GM12874 (cell line): ENCODE measurements at regions not wholly inside any gene's neighbourhood (a gene's known extent, or its start where the extent isn't known, plus 50 kb on each side); places are given as distances from the start of the nearest gene placed in this dataset.

Experiments
- TF ChIP-seq, protein P1 (sequence below): IDR thresholded peaks from 2 replicates; pipeline ENCODE4 v1.5.1; 2011; ENCODE audit warnings: low read depth, mild to moderate bottlenecking, control low read depth, low read length, moderate library complexity; ENCODE audit not compliant: insufficient read depth

DNA sequence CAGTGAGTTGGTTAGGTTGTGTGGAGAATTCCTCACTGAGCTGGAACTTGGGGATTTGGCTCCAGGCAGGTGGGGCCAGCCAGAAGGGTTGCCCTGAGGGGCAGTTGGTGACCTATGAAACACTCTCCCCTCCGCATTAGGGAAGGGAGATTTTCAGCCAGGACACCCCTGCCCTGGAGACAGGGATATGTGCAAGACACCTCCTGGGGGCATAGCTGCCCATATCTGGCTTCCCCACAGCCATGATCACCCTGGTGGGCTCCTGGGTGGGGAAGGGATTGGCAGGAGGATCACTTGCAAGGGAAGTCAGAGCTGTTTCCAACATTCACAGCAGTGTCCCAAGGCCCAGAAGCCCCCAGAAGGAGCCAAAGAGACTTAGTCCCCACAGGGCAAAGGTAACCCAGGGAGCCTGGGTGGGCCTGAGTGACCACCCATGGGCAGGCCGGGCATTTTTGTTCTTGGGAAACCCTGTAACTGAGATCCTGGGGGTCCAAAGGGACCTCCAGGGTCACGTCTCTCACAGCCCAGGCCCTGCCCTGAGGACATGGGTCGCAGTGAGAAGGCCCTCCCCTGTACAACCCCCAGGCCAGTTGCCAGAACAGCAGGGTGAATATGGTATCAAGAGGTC lies 145.8 kb downstream of the MRPL14 start:
- TF ChIP-seq, protein P1, sequence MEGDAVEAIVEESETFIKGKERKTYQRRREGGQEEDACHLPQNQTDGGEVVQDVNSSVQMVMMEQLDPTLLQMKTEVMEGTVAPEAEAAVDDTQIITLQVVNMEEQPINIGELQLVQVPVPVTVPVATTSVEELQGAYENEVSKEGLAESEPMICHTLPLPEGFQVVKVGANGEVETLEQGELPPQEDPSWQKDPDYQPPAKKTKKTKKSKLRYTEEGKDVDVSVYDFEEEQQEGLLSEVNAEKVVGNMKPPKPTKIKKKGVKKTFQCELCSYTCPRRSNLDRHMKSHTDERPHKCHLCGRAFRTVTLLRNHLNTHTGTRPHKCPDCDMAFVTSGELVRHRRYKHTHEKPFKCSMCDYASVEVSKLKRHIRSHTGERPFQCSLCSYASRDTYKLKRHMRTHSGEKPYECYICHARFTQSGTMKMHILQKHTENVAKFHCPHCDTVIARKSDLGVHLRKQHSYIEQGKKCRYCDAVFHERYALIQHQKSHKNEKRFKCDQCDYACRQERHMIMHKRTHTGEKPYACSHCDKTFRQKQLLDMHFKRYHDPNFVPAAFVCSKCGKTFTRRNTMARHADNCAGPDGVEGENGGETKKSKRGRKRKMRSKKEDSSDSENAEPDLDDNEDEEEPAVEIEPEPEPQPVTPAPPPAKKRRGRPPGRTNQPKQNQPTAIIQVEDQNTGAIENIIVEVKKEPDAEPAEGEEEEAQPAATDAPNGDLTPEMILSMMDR: no peak

DNA sequence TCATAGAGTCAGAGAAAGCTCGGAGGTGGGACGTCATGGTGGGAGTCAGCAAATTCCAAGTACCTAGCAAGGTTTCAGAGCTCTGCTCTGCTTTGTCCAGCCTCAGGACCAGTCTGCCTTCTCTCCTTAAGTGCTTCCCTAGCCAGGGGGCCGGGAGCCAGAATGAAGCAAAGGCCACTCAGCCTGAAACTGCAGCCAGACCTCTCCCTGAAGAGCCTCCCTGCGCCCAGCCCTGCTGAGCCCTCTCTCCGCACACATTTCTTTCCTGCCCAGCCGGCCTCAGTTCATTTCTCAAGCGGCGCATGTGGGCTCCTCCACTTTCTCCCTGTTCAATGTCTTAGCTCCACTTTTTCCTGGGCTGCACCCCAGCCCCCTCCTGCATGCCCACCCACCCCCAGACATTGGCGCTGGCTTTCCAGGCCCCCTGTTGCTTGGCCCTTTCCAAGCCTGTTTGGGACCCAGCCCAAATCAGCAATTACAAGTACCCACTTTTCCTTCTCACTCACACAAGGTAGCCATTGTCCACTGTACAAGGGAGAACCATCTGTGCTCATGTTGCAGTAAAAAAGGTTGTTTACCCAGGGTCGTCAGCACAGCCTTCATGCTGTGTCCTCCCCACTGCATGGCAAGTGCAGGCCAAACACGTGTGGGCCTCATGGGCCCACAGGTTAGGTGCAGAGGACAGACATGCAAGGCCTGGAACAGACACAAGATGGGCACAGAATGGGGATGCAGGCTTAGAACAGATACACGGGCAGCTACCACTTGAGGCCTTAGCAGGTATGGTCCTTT lies 147.1 kb downstream of the MRPL14 start:
- TF ChIP-seq, protein P1: no peak

DNA sequence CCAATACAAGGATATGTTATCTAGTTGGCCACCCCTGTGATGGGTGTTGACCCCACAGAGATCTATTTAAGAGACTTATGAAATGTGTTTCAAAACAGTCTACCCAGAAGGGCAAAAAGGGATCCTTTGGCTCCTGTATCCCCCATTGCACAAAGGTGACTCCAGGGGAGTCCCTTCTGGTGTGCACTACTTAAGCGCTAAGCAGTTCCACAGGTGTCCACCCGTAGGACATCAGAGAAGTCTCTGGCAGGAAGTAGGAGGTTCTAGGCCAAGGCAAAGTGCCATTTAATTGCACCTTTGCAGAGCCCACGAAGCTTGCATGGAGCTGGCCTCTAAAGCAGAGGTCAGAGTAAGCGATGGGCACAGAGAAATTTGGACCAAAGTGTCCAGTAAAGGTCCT lies 147.7 kb downstream of the MRPL14 start:
- TF ChIP-seq, protein P1: no peak

DNA sequence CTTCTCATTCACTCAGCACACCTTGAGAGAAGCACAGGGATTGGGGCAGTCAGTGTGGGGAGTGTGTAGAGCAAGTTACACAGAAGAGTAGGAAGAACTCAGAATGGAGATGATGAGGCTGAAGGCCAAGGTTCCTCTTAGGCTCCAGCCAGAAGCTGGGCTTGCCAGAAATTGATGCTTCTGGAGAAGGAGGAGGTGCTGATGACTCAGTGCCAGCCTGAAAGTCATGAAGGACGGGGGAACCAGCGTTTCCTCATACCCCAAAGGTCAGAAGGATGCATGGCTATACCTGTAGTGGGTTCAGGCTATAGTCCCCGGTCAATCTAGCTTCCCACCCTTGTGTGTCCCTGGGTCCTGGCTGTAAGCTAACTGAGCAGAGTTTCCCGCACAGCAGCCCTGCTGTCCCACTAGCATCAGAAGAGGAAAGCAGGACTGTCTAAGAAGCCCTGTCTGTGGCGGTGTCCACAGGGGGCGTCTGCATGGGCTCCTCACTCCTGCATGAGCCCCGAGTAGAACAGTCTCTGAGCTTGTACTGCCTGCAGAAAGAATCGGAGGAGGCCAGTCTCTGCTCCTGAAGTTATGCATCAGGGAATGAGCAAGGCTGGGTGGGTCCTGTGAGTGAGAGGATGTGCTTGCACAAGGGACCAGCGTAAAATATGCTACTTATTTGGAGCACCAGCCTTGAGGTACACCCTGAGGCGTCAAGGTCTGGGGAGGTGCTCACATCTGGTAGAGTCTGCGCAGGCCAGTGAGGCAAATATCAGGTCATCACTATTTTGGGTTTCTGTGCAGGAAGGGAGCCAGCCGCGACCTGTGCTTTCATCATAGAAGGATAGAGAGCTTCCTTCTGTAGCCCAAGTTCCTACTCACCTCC lies 148.5 kb downstream of the MRPL14 start:
- TF ChIP-seq, protein P1: no peak

DNA sequence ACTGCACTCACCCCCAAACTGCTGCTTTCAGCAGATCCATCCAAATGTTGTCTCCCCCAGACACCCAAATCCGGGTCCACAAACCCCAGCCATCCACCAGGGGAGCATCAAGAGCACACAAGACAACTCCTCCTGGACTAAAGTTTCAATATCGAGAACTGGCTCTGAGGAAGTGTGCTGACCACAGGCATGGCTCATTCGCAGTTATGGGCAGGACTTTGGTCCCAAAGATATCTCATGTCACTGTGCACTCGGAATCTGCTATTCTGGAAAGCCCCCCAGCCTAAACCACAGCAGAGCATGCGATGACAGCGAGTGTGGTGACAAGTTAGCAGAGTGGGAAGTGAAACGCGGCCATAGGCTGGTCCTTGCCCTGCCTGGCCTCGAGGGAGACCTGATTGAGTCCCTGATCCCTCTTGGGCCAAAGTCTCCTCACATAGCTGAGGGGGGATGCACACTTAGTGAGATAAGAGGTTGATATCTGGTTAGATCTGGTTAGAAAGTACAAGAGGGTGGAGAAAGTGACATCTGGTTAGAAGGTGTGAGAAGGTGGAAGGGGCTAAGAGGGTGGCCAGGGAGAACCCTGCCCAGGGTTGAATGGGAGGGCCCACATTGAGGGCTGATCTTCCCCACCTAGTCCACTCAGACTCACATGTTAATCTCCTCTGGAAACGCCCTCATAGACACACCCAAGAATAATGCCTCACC lies 149.7 kb downstream of the MRPL14 start:
- TF ChIP-seq, protein P1: peak; percentile 43

DNA sequence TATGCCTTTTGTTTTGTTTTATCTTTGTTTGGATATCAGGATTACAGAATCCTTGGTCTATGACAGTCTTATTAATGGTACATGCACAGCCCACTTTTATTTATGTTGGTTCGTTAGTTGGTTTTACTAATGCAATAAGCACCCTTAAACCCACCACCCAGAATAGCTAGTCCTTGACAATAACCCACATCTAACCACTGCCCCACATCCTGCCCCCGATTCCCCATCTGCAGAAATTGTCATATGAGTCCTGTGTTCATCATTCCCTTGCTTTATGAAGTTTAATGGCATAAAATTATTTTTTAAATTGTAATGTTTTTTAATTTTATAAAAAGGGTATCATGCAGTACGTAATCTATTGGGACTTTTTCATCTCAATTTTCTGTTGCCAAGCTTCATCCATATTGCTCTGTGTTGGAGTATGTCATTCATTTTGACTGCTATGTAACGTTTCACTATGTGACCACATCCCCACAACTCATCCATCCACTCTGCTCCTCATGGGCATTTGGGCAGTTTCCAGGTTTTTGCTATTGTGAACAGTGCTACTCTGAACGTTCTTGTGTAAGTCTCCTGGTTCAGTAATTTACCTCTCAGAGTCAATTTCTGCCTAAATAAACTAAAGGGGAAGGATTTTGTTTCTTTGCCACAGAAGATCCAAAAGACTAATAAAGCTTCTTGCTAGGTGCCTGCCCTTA lies 150.4 kb downstream of the MRPL14 start:
- TF ChIP-seq, protein P1: no peak
